H9 (cell line): ENCODE measurements at regions not wholly inside any gene's neighbourhood (a gene's known extent, or its start where the extent isn't known, plus 50 kb on each side); places are given as distances from the start of the nearest gene placed in this dataset.

Experiments
- DNase-seq: peaks from one replicate; pipeline ENCODE4 v3.0.0-alpha.2; 2017
- H2AFZ ChIP-seq: one replicate; pipeline ENCODE4 v1.6.1; 2013; ENCODE audit warnings: mild to moderate bottlenecking, low read length, control low read depth, moderate library complexity
- H2AK5ac ChIP-seq: 2 replicates; pipeline ENCODE4 v1.6.1; 2013; ENCODE audit warnings: low read length, control low read depth, mixed read lengths; ENCODE audit not compliant: insufficient read length
- H2BK120ac ChIP-seq: one replicate; pipeline ENCODE4 v1.6.1; 2013; ENCODE audit warnings: low read depth, mild to moderate bottlenecking, low read length, control low read depth, inconsistent platforms; ENCODE audit not compliant: poor library complexity, severe bottlenecking
- H2BK12ac ChIP-seq: 2 replicates; pipeline ENCODE4 v1.6.1; 2013; ENCODE audit warnings: low read length, control low read depth, mixed read lengths, low read depth; ENCODE audit not compliant: insufficient read length
- H2BK15ac ChIP-seq: 2 replicates; pipeline ENCODE4 v1.6.1; 2013; ENCODE audit warnings: low read depth, low read length, control low read depth
- H2BK20ac ChIP-seq: one replicate; pipeline ENCODE4 v1.6.1; 2013; ENCODE audit warnings: low read depth, mild to moderate bottlenecking, low read length, control low read depth, inconsistent platforms; ENCODE audit not compliant: poor library complexity, severe bottlenecking
- H2BK5ac ChIP-seq: 2 replicates; pipeline ENCODE4 v1.6.1; 2013; ENCODE audit warnings: low read length, control low read depth, mixed read lengths; ENCODE audit not compliant: insufficient read length
- H3K14ac ChIP-seq: 2 replicates; pipeline ENCODE4 v1.6.1; 2013; ENCODE audit warnings: low read length, control low read depth; ENCODE audit not compliant: insufficient read depth
- H3K18ac ChIP-seq: 2 replicates; pipeline ENCODE4 v1.6.1; 2013; ENCODE audit warnings: low read depth, mild to moderate bottlenecking, mixed read lengths, low read length, control low read depth; ENCODE audit not compliant: insufficient read length
- H3K23ac ChIP-seq: 2 replicates; pipeline ENCODE4 v1.6.1; 2013; ENCODE audit warnings: low read length, control low read depth, mixed read lengths, low read depth; ENCODE audit not compliant: insufficient read length
- H3K23me2 ChIP-seq: 2 replicates; pipeline ENCODE4 v1.6.1; 2013; ENCODE audit warnings: low read depth, mild to moderate bottlenecking, mixed read lengths, low read length, control low read depth; ENCODE audit not compliant: insufficient read length, poor library complexity, severe bottlenecking
- H3K27ac ChIP-seq: 2 replicates; pipeline ENCODE4 v1.5.1; 2013; ENCODE audit warnings: low read length, control low read depth, mixed read lengths, low read depth; ENCODE audit not compliant: insufficient read length
- H3K27me3 ChIP-seq: 2 replicates; pipeline ENCODE4 v1.6.1; 2013; ENCODE audit warnings: low read length, control low read depth, inconsistent platforms; ENCODE audit not compliant: insufficient read depth
- H3K4ac ChIP-seq: 2 replicates; pipeline ENCODE4 v1.6.1; 2013; ENCODE audit warnings: low read depth, mild to moderate bottlenecking, control low read depth, inconsistent platforms, low read length, moderate library complexity
- H3K4me1 ChIP-seq: 2 replicates; pipeline ENCODE4 v1.6.1; 2013; ENCODE audit warnings: low read length, control low read depth, inconsistent platforms; ENCODE audit not compliant: insufficient read depth
- H3K4me2 ChIP-seq: 2 replicates; pipeline ENCODE4 v1.6.1; 2013; ENCODE audit warnings: low read length, control low read depth, mixed read lengths; ENCODE audit not compliant: insufficient read length, insufficient read depth
- H3K56ac ChIP-seq: 2 replicates; pipeline ENCODE4 v1.6.1; 2013; ENCODE audit warnings: low read depth, mild to moderate bottlenecking, mixed read lengths, low read length, control low read depth; ENCODE audit not compliant: insufficient read length
- H3K79me1 ChIP-seq: 2 replicates; pipeline ENCODE4 v1.6.1; 2013; ENCODE audit warnings: low read depth, mild to moderate bottlenecking, moderate library complexity, low read length, control low read depth, inconsistent platforms; ENCODE audit not compliant: insufficient read depth, poor library complexity, severe bottlenecking
- H3K79me2 ChIP-seq: 2 replicates; pipeline ENCODE4 v1.6.1; 2013; ENCODE audit warnings: low read length, control low read depth, inconsistent platforms; ENCODE audit not compliant: insufficient read depth
- H3K9ac ChIP-seq: 2 replicates; pipeline ENCODE4 v1.6.1; 2013; ENCODE audit warnings: low read length, control low read depth, mixed read lengths; ENCODE audit not compliant: insufficient read length; ENCODE audit errors: extremely low read depth
- H3K9me3 ChIP-seq: one replicate; pipeline ENCODE4 v1.6.1; 2013; ENCODE audit warnings: low read depth, low read length, inconsistent platforms; ENCODE audit not compliant: control insufficient read depth
- H3T11ph ChIP-seq: one replicate; pipeline ENCODE4 v1.6.1; 2013; ENCODE audit warnings: mild to moderate bottlenecking, low read length, control low read depth, inconsistent platforms
- H4K20me1 ChIP-seq: one replicate; pipeline ENCODE4 v1.6.1; 2013; ENCODE audit not compliant: control insufficient read depth, insufficient read length, insufficient read depth
- H4K5ac ChIP-seq: 2 replicates; pipeline ENCODE4 v1.6.1; 2013; ENCODE audit warnings: low read depth, mild to moderate bottlenecking, mixed read lengths, low read length, control low read depth; ENCODE audit not compliant: insufficient read length
- H4K8ac ChIP-seq: replicated peaks from 2 replicates; pipeline ENCODE4 v1.6.1; 2013; ENCODE audit warnings: low read length, control low read depth, mixed read lengths, low read depth; ENCODE audit not compliant: insufficient read length
- H4K91ac ChIP-seq: 2 replicates; pipeline ENCODE4 v1.6.1; 2013; ENCODE audit warnings: low read depth, mild to moderate bottlenecking, moderate library complexity, mixed read lengths, low read length, control low read depth; ENCODE audit not compliant: insufficient read length
- H3K27ac Mint-ChIP-seq, 3 experiments: 2 replicates in 2 of 3; 3 replicates in 1 of 3; pipeline ENCODE4 v1.8.0; 2020 to 2021; ENCODE audit warnings: mixed read lengths in 3 of 3, mild to moderate bottlenecking in 1 of 3, moderate library complexity in 1 of 3
- H3K27me3 Mint-ChIP-seq: 2 replicates; pipeline ENCODE4 v1.8.0; 2021; ENCODE audit warnings: low read depth, mild to moderate bottlenecking, moderate library complexity, mixed read lengths
- H3K36me3 Mint-ChIP-seq, 3 experiments: 2 replicates in 2 of 3; 3 replicates in 1 of 3; pipeline ENCODE4 v1.8.0; 2020 to 2021; ENCODE audit warnings: low read depth in 3 of 3, mixed read lengths in 3 of 3; ENCODE audit not compliant: insufficient read depth in 1 of 3
- H3K4me1 Mint-ChIP-seq, 2 experiments: 2 replicates each; pipeline ENCODE4 v1.8.0; 2020; ENCODE audit warnings: mixed read lengths in 2 of 2
- H3K4me3 Mint-ChIP-seq, 2 experiments: 2 replicates in 1 of 2; 3 replicates in 1 of 2; pipeline ENCODE4 v1.8.0; 2020 to 2021; ENCODE audit warnings: mild to moderate bottlenecking in 2 of 2, mixed read lengths in 2 of 2, moderate library complexity in 1 of 2
- H3K9me3 Mint-ChIP-seq, 2 experiments: 2 replicates in 1 of 2; 3 replicates in 1 of 2; pipeline ENCODE4 v1.8.0; 2020; ENCODE audit warnings: mild to moderate bottlenecking in 2 of 2, mixed read lengths in 2 of 2, moderate library complexity in 1 of 2
- WGBS: extraction: QIAGEN DNeasy Blood & Tissue Kit; methylation state at CpG from one replicate; pipeline ENCODE4 v1.1.7; 2013; ENCODE audit warnings: missing lambda C conversion rate, low lambda C conversion rate, mixed read lengths; ENCODE audit not compliant: insufficient read length; ENCODE audit errors: extremely low coverage; 5-methylcytosine and 5-hydroxymethylcytosine counted together
- TF ChIP-seq, protein P1 (sequence below): fragments of 200-600 bp; sonication (generic); conservative IDR thresholded peaks from 3 replicates; pipeline ENCODE4 v1.8.0; 2021; ENCODE audit warnings: antibody characterized with exemption, mild to moderate bottlenecking

DNA sequence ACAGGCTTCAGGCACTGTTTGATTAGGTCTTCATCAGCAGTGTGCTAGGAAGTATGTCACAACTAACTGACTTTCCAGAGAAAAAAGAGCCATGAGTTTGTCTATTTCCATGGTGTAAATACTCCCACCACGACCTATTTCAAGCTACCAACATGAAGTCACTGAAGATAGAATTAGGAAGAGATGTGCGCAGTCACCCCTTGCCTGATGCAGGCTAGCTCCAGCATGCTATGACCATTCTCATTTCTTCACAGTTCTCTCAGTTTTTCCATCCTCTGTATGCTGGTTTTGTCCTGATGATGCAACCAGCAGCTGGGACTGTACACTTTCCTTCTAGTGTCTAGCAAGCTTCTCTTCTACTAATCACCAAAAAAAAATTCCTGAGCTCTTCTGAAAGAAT, 191.6 kb upstream of the NUDT4 start:
- no peaks in the 10 kb centered on the region for H3K27me3 ChIP-seq
- DNase-seq = no peak
- H3K79me1 ChIP-seq = no peaks in the 10 kb centered on the region
- H2BK120ac ChIP-seq = no peak overlapping the region
- H3K9me3 Mint-ChIP-seq = no peaks in the 10 kb centered on the region; a peak in 1 of 5 replicates
- no peak overlapping the region for H3K9ac ChIP-seq
- H3K4ac ChIP-seq = no peak overlapping the region
- no peaks in the 10 kb centered on the region for H3K27me3 Mint-ChIP-seq
- no peak overlapping the region for H3K56ac ChIP-seq
- no peaks in the 10 kb centered on the region for H3K79me2 ChIP-seq
- no peak overlapping the region for H4K8ac ChIP-seq
- H2BK20ac ChIP-seq = no peak overlapping the region
- H2BK15ac ChIP-seq = no peak overlapping the region
- TF ChIP-seq, protein P1, sequence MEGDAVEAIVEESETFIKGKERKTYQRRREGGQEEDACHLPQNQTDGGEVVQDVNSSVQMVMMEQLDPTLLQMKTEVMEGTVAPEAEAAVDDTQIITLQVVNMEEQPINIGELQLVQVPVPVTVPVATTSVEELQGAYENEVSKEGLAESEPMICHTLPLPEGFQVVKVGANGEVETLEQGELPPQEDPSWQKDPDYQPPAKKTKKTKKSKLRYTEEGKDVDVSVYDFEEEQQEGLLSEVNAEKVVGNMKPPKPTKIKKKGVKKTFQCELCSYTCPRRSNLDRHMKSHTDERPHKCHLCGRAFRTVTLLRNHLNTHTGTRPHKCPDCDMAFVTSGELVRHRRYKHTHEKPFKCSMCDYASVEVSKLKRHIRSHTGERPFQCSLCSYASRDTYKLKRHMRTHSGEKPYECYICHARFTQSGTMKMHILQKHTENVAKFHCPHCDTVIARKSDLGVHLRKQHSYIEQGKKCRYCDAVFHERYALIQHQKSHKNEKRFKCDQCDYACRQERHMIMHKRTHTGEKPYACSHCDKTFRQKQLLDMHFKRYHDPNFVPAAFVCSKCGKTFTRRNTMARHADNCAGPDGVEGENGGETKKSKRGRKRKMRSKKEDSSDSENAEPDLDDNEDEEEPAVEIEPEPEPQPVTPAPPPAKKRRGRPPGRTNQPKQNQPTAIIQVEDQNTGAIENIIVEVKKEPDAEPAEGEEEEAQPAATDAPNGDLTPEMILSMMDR = no peak
- no peaks in the 10 kb centered on the region for H3K9me3 ChIP-seq
- H4K91ac ChIP-seq = no peak overlapping the region
- H3K27ac Mint-ChIP-seq = no peak overlapping the region
- no peak overlapping the region for H4K5ac ChIP-seq
- no peak overlapping the region for H3T11ph ChIP-seq
- no peak overlapping the region for H2AK5ac ChIP-seq
- no peak overlapping the region for H3K4me3 Mint-ChIP-seq
- H3K14ac ChIP-seq = no peak overlapping the region
- no peak overlapping the region for H3K23ac ChIP-seq
- no peaks in the 10 kb centered on the region for H4K20me1 ChIP-seq
- H3K27ac ChIP-seq = no peak overlapping the region
- no peak overlapping the region for H2BK12ac ChIP-seq
- no peaks in the 10 kb centered on the region for H3K36me3 Mint-ChIP-seq
- no peaks in the 10 kb centered on the region for H3K4me1 ChIP-seq
- H3K18ac ChIP-seq = no peak overlapping the region
- no peak overlapping the region for H2BK5ac ChIP-seq
- no peaks in the 10 kb centered on the region for H3K23me2 ChIP-seq
- no peak overlapping the region for H2AFZ ChIP-seq
- WGBS = no CpG with 5 or more reads among the region's 2 CpGs
- H3K4me1 Mint-ChIP-seq = no peaks in the 10 kb centered on the region
- H3K4me2 ChIP-seq = no peak overlapping the region
